Motor neuron (in vitro differentiated cells): ENCODE measurements at regions not wholly inside any gene's neighbourhood (a gene's known extent, or its start where the extent isn't known, plus 50 kb on each side); places are given as distances from the start of the nearest gene placed in this dataset.

Experiments used
- ATAC-seq, 8 experiments: fragments of 200-7000 bp; cut with Tn5 transposase; replicated peaks in 6 of 8; 2 replicates each; pipeline ENCODE4 v1.8.0; 2021; ENCODE audit warnings: mild to moderate bottlenecking in 8 of 8, moderate library complexity in 8 of 8
- H3K27ac ChIP-seq, 2 donors: fragments of 250-450 bp; sonication (Bioruptor Pico); 2 replicates each; pipeline ENCODE4 v1.9.0; 2021; ENCODE audit warnings: antibody characterized with exemption in 2 of 2, mild to moderate bottlenecking in 2 of 2, moderate library complexity in 1 of 2
- H3K4me1 ChIP-seq, 2 donors: fragments of 250-450 bp; sonication (Bioruptor Pico); replicated peaks in 1 of 2; 2 replicates each; pipeline ENCODE4 v1.6.1; 2021; ENCODE audit warnings: antibody characterized with exemption in 2 of 2, mild to moderate bottlenecking in 2 of 2, moderate library complexity in 1 of 2
- H3K4me3 ChIP-seq, 5 donors: fragments of 250-450 bp; sonication (Bioruptor Pico); 2 replicates each; pipeline ENCODE4 v1.9.0; 2021; ENCODE audit warnings: antibody characterized with exemption in 5 of 5, mild to moderate bottlenecking in 5 of 5, moderate library complexity in 4 of 5
- WGBS, 10 experiments: fragments of 450-650 bp; shearing (Covaris generic); methylation state at CpG; one replicate each; pipeline ENCODE4 v1.0.0; 2022; 5-methylcytosine and 5-hydroxymethylcytosine counted together
- in situ Hi-C, 9 experiments: fragments of 400-800 bp; cut with MboI; loops; one replicate each; pipeline ENCODE4 v1.15.0; 2021; ENCODE audit warnings: low sequenced_read_pairs in 9 of 9, low pct_unique_long_range_greater_than_20kb in 2 of 9; ENCODE audit not compliant: unreplicated experiment in 9 of 9

DNA sequence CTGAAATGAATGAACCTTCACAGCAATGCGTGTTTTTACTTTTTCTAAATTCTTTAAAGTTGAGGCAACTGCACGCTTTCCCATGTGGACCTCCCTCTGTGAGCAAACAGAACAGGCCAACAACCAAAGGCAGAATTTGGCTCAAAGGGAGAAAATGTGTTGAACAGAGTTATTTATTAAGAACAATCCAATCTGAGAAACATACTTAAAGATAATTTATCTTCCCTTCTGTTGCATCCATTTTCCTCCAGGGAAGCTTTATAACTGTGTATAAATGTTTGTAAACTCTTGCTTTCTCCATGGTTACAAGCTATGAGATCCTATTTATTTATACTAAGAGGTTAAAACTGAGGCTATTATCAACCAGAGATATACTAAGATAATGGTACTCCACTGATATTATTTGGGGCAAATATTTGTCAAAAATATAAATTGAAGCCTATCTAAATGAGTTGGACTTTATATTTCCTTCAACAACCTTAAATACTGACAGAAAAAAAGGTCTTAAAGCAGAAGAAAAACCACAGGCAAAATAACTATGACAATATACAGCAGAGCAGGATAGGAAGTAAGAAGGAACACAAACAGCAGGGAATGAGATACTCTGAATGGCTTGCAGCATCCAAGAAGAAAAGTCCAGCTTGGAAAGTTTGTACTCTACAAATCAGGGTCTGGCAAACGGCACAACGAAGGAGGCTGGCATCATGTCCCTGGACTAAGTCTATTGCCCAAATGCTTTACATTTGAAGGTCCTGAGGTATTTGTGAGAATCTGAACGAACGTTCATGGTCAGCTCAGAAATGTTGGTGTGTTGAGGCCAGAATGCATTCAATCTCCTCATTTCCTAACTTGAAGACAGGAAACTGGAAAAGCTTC, 663.2 kb upstream of the INTU start:
- peak in 2 of 8 experiments; percentile 16 to 85 for ATAC-seq
- no peak overlapping the region for H3K4me3 ChIP-seq
- WGBS, 10 experiments, result 30 to 97% (median 90%) methylated on average over 4 to 6 of the region's 6 CpGs
- H3K4me1 ChIP-seq, result peaks cover 0 to 14% of the 10 kb centered on the region in 2 donors
- in situ Hi-C loops, result no loop called here
- no peak overlapping the region for H3K27ac ChIP-seq

DNA sequence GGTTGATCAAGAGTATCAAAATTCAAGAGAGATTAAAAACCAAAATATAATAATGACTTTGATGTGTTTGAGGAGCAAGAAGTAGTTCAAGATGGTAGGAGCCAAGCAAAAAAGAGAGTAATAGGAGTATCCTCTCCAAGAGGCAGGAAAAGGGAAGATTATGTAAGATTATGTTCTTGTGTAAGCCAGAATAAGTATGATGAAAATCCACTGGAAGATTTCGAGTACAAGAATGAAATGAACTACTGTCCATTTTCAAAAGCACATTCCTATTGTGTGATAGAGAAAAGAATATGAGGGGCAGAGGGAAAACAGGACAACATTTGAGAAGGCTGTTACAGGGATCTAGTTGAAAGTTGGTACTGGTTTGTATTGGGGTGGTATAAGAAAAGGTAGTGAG, 659.6 kb upstream of the INTU start:
- no peaks in the 10 kb centered on the region for H3K4me1 ChIP-seq
- WGBS, 10 experiments, result 18 to 100% (median 65%) methylated on average over 1 of the region's 1 CpG
- no peak for ATAC-seq
- H3K27ac ChIP-seq, result no peak overlapping the region
- no peak overlapping the region for H3K4me3 ChIP-seq
- in situ Hi-C loops, result no loop called here

DNA sequence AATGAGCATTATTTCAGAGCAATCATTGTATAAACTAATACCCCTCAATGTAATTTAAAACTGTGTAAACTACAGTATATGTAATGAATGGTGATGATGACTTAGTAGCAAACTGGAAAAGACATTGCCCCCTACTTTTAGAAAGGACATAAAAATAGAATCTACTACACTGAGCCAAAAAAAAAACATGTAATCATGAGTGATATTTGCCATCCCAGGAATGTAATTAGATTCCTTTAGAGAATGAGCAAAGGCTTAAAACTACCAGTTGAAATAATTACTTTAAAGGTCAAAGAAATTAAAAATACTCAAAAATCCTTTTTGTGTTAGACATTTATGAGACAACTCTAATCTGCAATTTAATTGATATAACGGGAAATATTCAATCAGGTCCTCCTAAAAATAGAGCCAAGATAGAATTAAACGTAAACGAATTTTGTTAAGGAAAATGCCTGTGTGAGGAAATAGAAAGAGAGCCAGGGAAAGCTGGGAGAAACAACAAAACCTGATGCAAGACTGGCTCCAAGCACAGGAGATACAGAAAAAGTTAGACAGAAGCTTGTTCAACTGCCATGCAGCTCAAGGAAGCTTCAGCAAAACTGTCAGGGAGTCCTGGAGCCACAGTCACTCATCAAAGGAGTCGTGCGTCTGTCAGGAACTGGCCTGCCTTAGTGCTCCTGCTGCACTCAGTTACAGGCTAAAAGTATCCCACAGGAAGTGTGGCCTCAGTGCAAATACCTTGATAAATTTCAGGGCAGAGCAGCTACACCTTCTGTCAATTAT, 655.7 kb upstream of the INTU start:
- WGBS, 10 experiments, result 30 to 100% (median 75%) methylated on average over 2 to 5 of the region's 5 CpGs; no CpG with 5 or more reads in 1 of the 10 experiments
- in situ Hi-C loops, result no loop called here
- ATAC-seq, result peak in 2 of 8 experiments; percentile 32 to 58
- Histone ChIP-seq H3K27ac (no peak overlapping the region), H3K4me3 (no peak overlapping the region), H3K4me1 (no peaks in the 10 kb centered on the region)

DNA sequence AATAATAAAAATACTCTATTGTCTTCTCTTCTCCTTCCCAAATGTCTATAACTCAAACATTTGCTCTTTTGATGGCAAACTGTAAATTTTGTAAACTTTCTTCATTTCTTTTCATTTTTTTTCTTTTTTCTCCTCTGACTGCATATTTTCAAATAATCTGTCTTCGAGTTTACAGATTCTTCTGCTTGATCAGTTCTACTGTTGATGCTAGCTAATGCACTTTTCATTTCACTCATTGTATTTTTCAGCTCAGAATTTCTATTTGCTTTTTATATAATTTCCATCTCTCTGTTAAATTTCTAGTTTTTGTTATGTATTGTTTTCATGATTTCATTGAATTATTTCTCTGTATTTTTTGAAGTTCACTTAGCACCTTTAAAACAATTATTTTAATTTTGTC, 646.8 kb upstream of the INTU start:
- 8 to 100% (median 76%) methylated on average over 1 of the region's 1 CpG for WGBS, 10 experiments
- in situ Hi-C loops, result no loop called here
- H3K4me1 ChIP-seq, result no peaks in the 10 kb centered on the region
- ATAC-seq, result no peak
- no peak overlapping the region for H3K27ac ChIP-seq
- no peak overlapping the region for H3K4me3 ChIP-seq

DNA sequence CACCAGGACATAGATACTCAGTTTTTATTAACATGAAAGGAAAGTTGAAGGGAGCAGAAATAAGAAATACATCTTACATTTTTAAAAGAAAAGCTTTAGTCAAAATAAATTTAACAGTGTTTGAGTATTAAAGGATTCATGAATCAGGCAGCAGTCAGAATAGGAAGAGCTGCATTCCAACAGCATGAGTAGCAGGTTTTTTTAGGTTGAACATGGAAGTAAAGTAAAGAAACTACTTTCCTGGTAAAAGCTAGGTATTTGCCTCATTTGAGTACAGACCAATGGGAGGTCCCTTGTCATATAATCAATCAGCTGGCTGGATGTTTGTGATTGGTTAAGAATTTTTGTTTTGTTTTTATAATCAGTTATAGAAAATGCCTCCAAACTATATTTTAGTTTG, 645.9 kb upstream of the INTU start:
- no peak for ATAC-seq
- no peaks in the 10 kb centered on the region for H3K4me1 ChIP-seq
- in situ Hi-C loops, result no loop called here
- H3K4me3 ChIP-seq, result no peak overlapping the region
- no peak overlapping the region for H3K27ac ChIP-seq

DNA sequence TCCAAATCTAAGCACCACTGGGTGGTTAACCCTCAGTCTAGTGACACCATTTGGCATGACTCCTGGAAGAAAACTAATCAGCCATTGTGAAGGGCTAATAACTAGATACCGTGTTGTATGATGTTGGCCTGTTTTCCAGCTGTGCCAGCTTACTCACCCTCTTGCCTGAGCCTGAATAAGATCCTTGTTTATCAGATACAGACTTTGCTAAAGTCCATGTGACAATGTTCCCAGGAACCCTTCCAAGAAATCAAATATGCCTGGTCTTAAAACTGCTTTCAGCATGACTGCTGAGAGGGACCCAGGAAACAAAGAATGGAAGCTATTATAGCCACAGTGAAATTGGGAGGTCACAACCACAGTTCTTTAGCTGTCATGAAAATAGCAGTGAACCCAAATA, 640.8 kb upstream of the INTU start:
- Histone ChIP-seq H3K4me1 (peaks cover 0 to 3% of the 10 kb centered on the region in 2 donors), H3K4me3 (no peak overlapping the region), H3K27ac (no peak overlapping the region)
- 20 to 100% (median 85%) methylated on average over 1 of the region's 1 CpG; no CpG with 5 or more reads in 4 of the 10 experiments for WGBS, 10 experiments
- no peak for ATAC-seq
- in situ Hi-C loops, result no loop called here

DNA sequence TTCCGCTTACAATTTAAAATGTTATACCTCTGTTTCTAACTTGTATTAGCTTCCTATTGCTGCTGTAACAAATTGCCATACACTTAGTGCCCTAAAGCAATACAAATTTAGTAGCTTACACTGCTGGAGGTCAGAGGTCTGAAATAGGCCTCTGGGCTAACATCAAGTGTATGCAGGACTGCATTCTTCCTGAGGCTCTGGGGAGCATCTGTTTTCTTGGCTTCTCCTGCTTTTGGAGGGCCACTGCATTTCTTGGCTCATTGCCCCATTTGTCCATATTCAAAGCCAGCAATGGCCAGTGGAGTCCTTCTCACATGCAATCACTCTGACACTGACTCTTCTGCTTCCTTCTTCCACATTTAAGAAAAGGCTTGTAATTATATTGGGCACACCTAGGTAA, 639.8 kb upstream of the INTU start:
- ATAC-seq, result no peak
- H3K27ac ChIP-seq, result no peak overlapping the region
- peaks cover 0 to 3% of the 10 kb centered on the region in 2 donors for H3K4me1 ChIP-seq
- no peak overlapping the region for H3K4me3 ChIP-seq
- in situ Hi-C loops, result no loop called here
- 83 to 100% (median 100%) methylated on average over 1 of the region's 1 CpG; no CpG with 5 or more reads in 3 of the 10 experiments for WGBS, 10 experiments

DNA sequence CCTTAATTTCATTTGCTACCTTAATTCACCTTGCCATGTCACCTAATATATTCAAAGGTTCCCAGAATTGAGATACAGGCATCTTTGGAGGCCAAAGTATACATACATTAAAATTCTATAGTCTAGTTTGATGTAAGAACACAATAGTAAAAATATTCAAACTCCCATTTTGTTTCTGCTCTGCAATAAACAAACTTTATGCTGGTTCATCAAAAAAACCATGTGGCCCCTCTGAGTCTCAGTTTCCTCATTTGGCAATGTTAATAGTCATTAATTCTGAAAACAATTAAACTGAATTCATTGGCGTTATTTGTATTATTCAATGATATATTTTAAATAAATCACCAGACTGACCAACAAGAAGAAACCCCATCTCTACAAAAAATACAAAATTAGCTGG, 639.4 kb upstream of the INTU start:
- in situ Hi-C loops, result no loop called here
- H3K4me3 ChIP-seq, result no peak overlapping the region
- no peak for ATAC-seq
- 92 to 100% (median 100%) methylated on average over 1 of the region's 1 CpG; no CpG with 5 or more reads in 2 of the 10 experiments for WGBS, 10 experiments
- H3K4me1 ChIP-seq, result peaks cover 0 to 3% of the 10 kb centered on the region in 2 donors
- H3K27ac ChIP-seq, result no peak overlapping the region

DNA sequence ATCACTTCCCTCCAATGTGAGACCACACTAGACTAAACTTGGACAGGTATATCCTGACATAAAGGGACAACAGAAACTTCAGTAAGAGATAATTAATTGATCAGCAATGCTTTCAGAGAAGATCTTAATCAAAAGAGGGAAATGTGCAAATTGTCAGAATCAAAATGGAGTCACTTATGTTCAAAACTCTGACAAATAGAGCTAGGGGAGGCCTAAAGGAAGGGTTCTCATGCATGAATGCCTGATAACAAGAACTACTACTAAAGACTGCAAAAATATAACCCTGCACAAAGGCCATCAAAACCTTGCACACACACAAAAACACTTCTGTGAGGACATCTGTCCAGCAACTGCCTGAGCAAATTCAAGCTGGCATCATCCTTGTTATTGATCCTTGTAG, 637.5 kb upstream of the INTU start:
- in situ Hi-C loops, result no loop called here
- no peak for ATAC-seq
- Histone ChIP-seq H3K4me3 (no peak overlapping the region), H3K27ac (no peak overlapping the region), H3K4me1 (peaks cover 0 to 3% of the 10 kb centered on the region in 2 donors)

DNA sequence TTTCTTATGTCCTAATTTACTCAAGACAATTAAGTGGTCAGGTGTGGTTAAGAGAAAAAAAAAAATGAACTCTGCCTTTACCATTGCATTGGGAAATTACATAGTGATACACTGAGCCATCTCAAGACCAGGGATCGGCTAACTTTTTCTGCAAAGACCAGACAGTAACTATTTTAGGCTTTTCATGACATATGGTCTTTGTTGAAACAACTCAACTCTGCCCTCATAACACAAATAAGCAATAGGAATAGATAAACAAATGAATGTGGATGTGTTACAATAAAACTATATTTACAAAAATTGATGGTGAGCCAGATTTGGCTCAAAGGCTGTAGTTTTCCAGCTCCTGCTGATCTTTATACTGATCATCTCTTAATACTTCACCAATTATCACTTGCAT, 632.6 kb upstream of the INTU start:
- Histone ChIP-seq H3K27ac (no peak overlapping the region), H3K4me1 (peaks cover 0 to 2% of the 10 kb centered on the region in 2 donors), H3K4me3 (no peak overlapping the region)
- in situ Hi-C loops, result no loop called here
- 67 to 100% (median 100%) methylated on average over 1 of the region's 1 CpG; no CpG with 5 or more reads in 3 of the 10 experiments for WGBS, 10 experiments
- no peak for ATAC-seq

DNA sequence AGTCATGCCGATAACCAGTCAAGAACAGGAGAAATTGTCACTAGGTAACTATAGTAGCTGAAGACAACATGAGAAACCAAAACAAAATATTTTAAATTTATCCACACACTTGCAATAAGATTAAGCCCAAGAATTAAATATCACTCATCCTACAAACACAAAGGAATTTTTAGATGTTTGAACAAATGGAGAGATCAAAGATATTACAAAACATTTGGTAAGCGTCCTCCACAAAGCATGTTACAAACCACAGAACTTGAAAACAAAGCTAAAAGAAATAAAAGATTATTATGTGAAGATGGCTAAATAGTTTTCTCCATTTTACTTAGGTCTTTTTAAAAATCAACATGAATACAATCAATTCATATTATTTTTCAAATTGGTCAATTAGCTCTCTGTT, 631.9 kb upstream of the INTU start:
- in situ Hi-C loops, result no loop called here
- 69 to 100% (median 100%) methylated on average over 1 to 2 of the region's 2 CpGs; no CpG with 5 or more reads in 1 of the 10 experiments for WGBS, 10 experiments
- no peak for ATAC-seq
- H3K27ac ChIP-seq, result no peak overlapping the region
- H3K4me3 ChIP-seq, result no peak overlapping the region
- no peaks in the 10 kb centered on the region for H3K4me1 ChIP-seq

DNA sequence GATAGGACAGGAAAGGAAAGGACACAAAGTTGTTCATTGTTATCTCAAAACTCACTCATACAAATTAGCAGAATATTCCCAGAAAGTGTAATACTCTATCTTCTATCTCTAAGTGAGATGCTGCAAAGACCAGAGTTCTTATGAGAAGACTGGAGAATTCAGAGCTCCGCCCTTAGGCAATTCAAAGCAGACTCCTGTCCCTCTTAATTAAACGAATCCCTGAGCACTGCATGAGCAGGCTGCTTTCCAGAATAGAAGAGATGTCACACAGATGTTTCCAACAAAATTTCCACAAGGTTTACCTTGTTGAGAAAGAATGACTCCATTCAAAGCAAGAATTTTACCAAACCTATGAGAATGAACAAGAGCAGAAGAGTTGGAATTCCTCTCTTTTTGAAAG, 630.8 kb upstream of the INTU start:
- in situ Hi-C loops, result no loop called here
- peak in 1 of 8 experiments; percentile 34 for ATAC-seq
- H3K27ac ChIP-seq, result no peak overlapping the region
- no peaks in the 10 kb centered on the region for H3K4me1 ChIP-seq
- WGBS, 10 experiments, result 27 to 100% (median 47%) methylated on average over 1 to 2 of the region's 2 CpGs; no CpG with 5 or more reads in 3 of the 10 experiments
- no peak overlapping the region for H3K4me3 ChIP-seq

DNA sequence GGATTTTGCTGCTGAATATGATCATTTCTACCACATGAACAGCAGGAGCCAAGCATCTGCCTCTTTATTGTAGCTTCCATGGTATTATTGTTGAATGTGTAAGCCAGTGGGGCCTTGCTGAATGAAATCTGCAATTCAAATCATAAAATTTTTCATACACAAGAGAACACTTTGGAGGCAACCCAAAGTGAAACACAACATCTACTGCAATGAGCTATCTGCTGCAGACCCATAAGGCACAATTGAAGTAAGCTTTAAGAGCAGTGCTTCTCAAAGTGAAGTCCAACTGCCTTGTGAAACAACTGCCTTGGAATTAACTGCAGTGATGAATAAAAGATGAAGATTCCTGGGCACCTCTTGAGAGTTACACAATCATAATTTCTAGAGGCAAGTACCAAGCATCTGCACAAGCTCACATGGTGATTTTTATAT, 626.3 kb upstream of the INTU start:
- Histone ChIP-seq H3K27ac (no peak overlapping the region), H3K4me3 (no peak overlapping the region), H3K4me1 (no peaks in the 10 kb centered on the region)
- in situ Hi-C loops, result no loop called here
- ATAC-seq, result peak in 3 of 8 experiments; percentile 45 to 79 (median 72)
